ENCODE measurements at regions not wholly inside any gene's neighbourhood (a gene's known extent, or its start where the extent isn't known, plus 50 kb on each side); places are given as distances from the start of the nearest gene placed in this dataset.

DNA sequence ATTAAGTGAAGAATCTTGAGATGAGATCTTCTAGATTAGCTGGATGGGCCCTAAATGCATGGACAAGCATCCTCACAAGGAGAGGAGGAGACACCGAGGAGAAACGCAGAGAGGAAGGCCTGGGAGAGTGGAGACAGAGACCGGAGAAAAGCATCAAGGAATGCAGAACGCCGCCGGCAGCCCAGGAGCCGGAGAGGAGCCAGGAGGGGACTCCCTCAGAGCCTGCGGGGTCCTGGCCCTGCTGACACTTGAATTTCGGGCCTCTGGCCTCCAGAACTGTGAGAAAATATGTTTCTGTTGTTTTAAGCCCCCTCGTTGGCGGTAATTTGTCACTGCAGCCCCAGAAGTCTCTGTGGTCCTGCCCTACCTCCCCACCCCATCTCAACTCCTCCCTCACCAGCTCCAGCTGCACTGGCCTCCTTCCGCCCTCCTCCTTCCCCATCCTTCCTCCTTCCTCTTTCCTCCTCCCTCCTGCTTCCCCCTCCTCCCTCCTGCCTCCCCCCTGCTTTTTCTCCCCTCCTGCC, 116.7 kb downstream of the TWIST2 start:
- TF ChIP-seq CTCF (IDR thresholded peaks at IDR 0.05) (no peak), EP300 (IDR thresholded peaks at IDR 0.05) (no peak), POLR2AphosphoS5 (IDR thresholded peaks at IDR 0.05) (no peak)
